Gastroesophageal sphincter (tissue), 3 donors: ENCODE measurements at regions not wholly inside any gene's neighbourhood (a gene's known extent, or its start where the extent isn't known, plus 50 kb on each side); places are given as distances from the start of the nearest gene placed in this dataset.

Source experiments
- CTCF ChIP-seq, 4 experiments: fragments of 200-600 bp in 2 of 4; fragments of 450-650 bp in 2 of 4; sonication (generic) in 1 of 4; IDR thresholded peaks; one replicate each; pipeline ENCODE4 v1.5.1; 2017 to 2019; ENCODE audit warnings: antibody characterized with exemption in 4 of 4, mild to moderate bottlenecking in 2 of 4, moderate library complexity in 2 of 4
- EP300 ChIP-seq: sonication (generic); formaldehyde crosslinking; IDR thresholded peaks from one replicate; pipeline ENCODE4 v1.6.1; 2017; ENCODE audit warnings: antibody characterized with exemption, mild to moderate bottlenecking
- POLR2A ChIP-seq, 2 donors: fragments of 450-650 bp; IDR thresholded peaks; one replicate each; pipeline ENCODE4 v1.6.1; 2017; ENCODE audit warnings: antibody characterized with exemption in 2 of 2, mild to moderate bottlenecking in 2 of 2, moderate library complexity in 1 of 2
- POLR2AphosphoS5 ChIP-seq: sonication (generic); formaldehyde crosslinking; IDR thresholded peaks from one replicate; pipeline ENCODE4 v1.6.1; 2017; ENCODE audit warnings: antibody characterized with exemption

- TF ChIP-seq POLR2A (IDR thresholded peaks at IDR 0.05) (no peak), CTCF (IDR thresholded peaks at IDR 0.05) (no peak), EP300 (no peak), POLR2AphosphoS5 (no peak)
Measured at GRCh38 chr10:128833671-128834070, 633.4 kb upstream of the MGMT start.
